ENCODE measurements at regions not wholly inside any gene's neighbourhood (a gene's known extent, or its start where the extent isn't known, plus 50 kb on each side); places are given as distances from the start of the nearest gene placed in this dataset.
"Not testable (repeated sequence)": the region's sequence is repeated elsewhere in the genome, so short reads cannot be mapped to it uniquely, and the experiment has no call there.

- DNase-seq = no peak
Observed at GRCh38 chr2:222760301-222760897, 88.9 kb downstream of the MOGAT1 start.

- no peak for DNase-seq
Observed at GRCh38 chr2:222761888-222762287, 90.4 kb downstream of the MOGAT1 start.

GRCh38 chr2:222762342-222762741 lies 90.9 kb downstream of the MOGAT1 start:
- no peak for DNase-seq

GRCh38 chr2:222765883-222766282 lies 94.4 kb downstream of the MOGAT1 start:
- DNase-seq = not testable (repeated sequence)

- DNase-seq = not testable (repeated sequence)
Observed at GRCh38 chr2:222768019-222768418, 92.8 kb upstream of the ACSL3 start.

- no peak for DNase-seq
Observed at GRCh38 chr2:222769446-222769845, 91.4 kb upstream of the ACSL3 start.

GRCh38 chr2:222769941-222770340 lies 90.9 kb upstream of the ACSL3 start:
- DNase-seq = no peak

GRCh38 chr2:222771832-222772231 lies 89.0 kb upstream of the ACSL3 start:
- DNase-seq = no peak

- DNase-seq = no peak
Observed at GRCh38 chr2:222774941-222775340, 85.9 kb upstream of the ACSL3 start.

GRCh38 chr2:222776792-222777191 lies 84.0 kb upstream of the ACSL3 start:
- DNase-seq = no peak

GRCh38 chr2:222778400-222778799 lies 82.4 kb upstream of the ACSL3 start:
- DNase-seq = no peak

GRCh38 chr2:222779145-222779832 lies 81.5 kb upstream of the ACSL3 start:
- DNase-seq = no peak

- DNase-seq = no peak
Observed at GRCh38 chr2:222780051-222780450, 80.8 kb upstream of the ACSL3 start.

- no peak for DNase-seq
Observed at GRCh38 chr2:222782201-222782730, 78.6 kb upstream of the ACSL3 start.

- no peak for DNase-seq
Observed at GRCh38 chr2:222783592-222783991, 77.2 kb upstream of the ACSL3 start.

- no peak for DNase-seq
Observed at GRCh38 chr2:222790932-222791331, 69.9 kb upstream of the ACSL3 start.

GRCh38 chr2:222792001-222792611 lies 68.7 kb upstream of the ACSL3 start:
- no peak for DNase-seq

- no peak for DNase-seq
Observed at GRCh38 chr2:222794585-222795449, 66.0 kb upstream of the ACSL3 start.

GRCh38 chr2:222795450-222796357 lies 65.1 kb upstream of the ACSL3 start:
- no peak for DNase-seq

GRCh38 chr2:222796413-222797103 lies 64.3 kb upstream of the ACSL3 start:
- peak; percentile 50 for DNase-seq

- peak; percentile 39 for DNase-seq
Observed at GRCh38 chr2:222797261-222797660, 63.6 kb upstream of the ACSL3 start.

All from NCI-H1092 treated with DMSO at 0.1 percent for 48 hours (cell line).